IPS-20b (cell line): ENCODE measurements at regions not wholly inside any gene's neighbourhood (a gene's known extent, or its start where the extent isn't known, plus 50 kb on each side); places are given as distances from the start of the nearest gene placed in this dataset.
"Not testable (repeated sequence)": the region's sequence is repeated elsewhere in the genome, so short reads cannot be mapped to it uniquely, and the experiment has no call there.

Source experiments
- H3K27ac ChIP-seq: one replicate; pipeline ENCODE4 v1.5.1; 2013; ENCODE audit warnings: low read length
- H3K27me3 ChIP-seq: 2 replicates; pipeline ENCODE4 v1.6.1; 2013; ENCODE audit warnings: mild to moderate bottlenecking, low read length, inconsistent platforms; ENCODE audit not compliant: insufficient read depth
- H3K36me3 ChIP-seq: 2 replicates; pipeline ENCODE4 v1.6.1; 2013; ENCODE audit warnings: low read depth, mild to moderate bottlenecking, inconsistent platforms, low read length, moderate library complexity; ENCODE audit not compliant: insufficient read depth
- H3K4me1 ChIP-seq: 2 replicates; pipeline ENCODE4 v1.6.1; 2013; ENCODE audit warnings: mild to moderate bottlenecking, control low read depth, inconsistent platforms, low read length, moderate library complexity; ENCODE audit not compliant: insufficient read depth
- H3K4me3 ChIP-seq: 2 replicates; pipeline ENCODE4 v1.5.1; 2013; ENCODE audit warnings: mild to moderate bottlenecking, low read length, inconsistent platforms
- H3K9ac ChIP-seq: 2 replicates; pipeline ENCODE4 v1.6.1; 2013; ENCODE audit warnings: low read depth, mild to moderate bottlenecking, inconsistent platforms, low read length, moderate library complexity
- H3K9me3 ChIP-seq: 2 replicates; pipeline ENCODE4 v1.6.1; 2013; ENCODE audit warnings: mild to moderate bottlenecking, low read depth, low read length, inconsistent platforms; ENCODE audit not compliant: insufficient read depth

DNA sequence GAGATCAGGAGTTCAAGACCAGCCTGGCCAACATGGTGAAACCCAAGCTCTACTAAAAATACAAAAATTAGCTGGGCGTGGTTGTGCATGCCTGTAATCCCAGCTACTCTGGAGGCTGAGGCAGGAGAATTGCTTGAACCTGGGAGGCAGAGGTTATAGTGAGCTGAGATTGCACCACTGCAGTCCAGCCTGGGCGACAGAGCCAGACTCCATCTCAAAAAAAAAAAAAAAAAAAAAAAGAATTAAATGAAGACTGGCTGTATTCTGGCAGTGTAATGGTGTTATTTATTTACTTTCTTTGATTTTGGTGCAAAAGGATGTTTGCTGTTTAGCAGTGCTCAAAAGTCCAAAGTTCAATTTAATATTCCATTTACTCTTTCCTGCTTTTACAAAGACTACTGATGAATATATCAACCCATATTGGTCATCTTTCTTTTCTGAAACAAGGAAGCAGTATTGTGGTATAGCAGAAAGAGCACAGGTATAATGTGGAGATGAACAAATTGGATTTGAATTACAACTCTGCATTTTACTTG is 198.4 kb upstream of the AHR start:
- H3K36me3 ChIP-seq, H3K9me3 ChIP-seq, H3K27me3 ChIP-seq, H3K4me1 ChIP-seq, H3K4me3 ChIP-seq, H3K9ac ChIP-seq, H3K27ac ChIP-seq: not testable (repeated sequence)

DNA sequence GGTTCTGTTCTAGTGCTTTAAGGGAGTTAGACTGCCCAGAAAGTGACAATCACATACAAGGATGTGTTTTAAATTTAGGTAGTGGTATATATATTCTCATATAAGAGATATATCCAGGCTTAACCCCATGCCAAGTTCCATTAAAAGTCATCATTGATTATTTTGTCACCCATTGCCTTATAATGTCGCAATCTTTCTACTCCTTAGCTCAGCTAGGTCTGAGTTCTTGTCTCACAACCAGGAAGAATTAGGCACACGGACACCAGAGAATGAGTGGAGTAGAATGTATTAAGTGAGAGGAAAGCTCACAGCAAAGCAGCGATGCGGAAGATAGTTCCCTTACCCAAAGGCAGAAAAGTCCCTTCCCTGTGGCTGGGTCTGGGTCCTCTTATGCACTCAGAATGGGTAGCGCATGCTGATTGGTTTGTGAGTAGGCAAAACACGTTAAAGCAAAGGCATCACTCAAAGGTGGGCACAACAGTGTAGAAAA is 197.2 kb upstream of the AHR start:
- Histone ChIP-seq H3K9ac (no peak overlapping the region), H3K27ac (no peak overlapping the region), H3K4me1 (peaks cover 5% of the 10 kb centered on the region; the same call in 1 of the 2 replicates), H3K27me3 (no peaks in the 10 kb centered on the region), H3K9me3 (peaks cover 9% of the 10 kb centered on the region; the same call in 1 of the 2 replicates), H3K4me3 (no peak overlapping the region), H3K36me3 (no peaks in the 10 kb centered on the region)

DNA sequence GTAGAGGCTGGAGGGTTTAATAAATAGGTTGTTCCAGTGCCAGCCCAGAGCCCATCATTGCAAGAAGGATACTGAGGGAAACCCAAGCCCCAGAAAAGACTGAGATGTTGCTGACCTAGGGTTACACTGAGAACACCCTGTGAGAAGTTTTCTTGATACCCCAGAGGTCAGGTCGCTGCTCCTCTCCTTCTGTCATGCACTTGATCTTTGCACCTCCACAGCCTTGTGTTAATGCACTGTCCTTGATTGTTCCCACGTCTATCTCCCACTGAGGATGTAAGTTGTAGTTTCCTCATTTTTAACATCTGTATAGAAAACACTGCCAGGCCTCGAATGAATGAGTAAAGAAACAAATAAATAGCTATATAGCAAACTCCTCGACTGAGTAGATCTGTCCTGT is 195.3 kb upstream of the AHR start:
- H3K4me3 ChIP-seq, result no peak overlapping the region
- H3K36me3 ChIP-seq, result no peaks in the 10 kb centered on the region
- no peak overlapping the region for H3K27ac ChIP-seq
- no peaks in the 10 kb centered on the region for H3K27me3 ChIP-seq
- H3K9ac ChIP-seq, result no peak overlapping the region
- H3K9me3 ChIP-seq, result peaks cover 9% of the 10 kb centered on the region; the same call in 1 of the 2 replicates
- peaks cover 5% of the 10 kb centered on the region; the same call in 1 of the 2 replicates for H3K4me1 ChIP-seq

DNA sequence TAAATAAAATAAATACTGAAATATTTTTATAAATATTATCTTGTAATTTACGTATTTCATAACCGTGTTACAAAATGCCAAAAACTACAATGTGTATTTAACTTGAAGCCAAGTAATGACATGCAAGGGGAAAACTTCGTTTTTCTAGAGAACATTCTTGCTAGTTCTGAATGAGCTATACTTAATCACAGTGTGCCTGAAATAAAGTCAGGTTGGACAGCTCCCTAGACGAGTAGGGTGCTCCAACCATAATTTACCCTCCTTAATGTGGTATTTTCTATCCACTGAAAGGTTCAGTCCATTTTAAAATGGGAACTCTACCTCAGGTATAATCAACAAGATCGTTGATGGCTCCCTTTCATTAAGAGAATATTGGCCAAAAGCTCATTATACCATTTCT is 194.5 kb upstream of the AHR start:
- Histone ChIP-seq H3K4me3 (no peak overlapping the region), H3K4me1 (peaks cover 5% of the 10 kb centered on the region; the same call in 1 of the 2 replicates), H3K9me3 (peaks cover 9% of the 10 kb centered on the region; the same call in 1 of the 2 replicates), H3K27me3 (no peaks in the 10 kb centered on the region), H3K36me3 (no peaks in the 10 kb centered on the region), H3K27ac (no peak overlapping the region), H3K9ac (no peak overlapping the region)

DNA sequence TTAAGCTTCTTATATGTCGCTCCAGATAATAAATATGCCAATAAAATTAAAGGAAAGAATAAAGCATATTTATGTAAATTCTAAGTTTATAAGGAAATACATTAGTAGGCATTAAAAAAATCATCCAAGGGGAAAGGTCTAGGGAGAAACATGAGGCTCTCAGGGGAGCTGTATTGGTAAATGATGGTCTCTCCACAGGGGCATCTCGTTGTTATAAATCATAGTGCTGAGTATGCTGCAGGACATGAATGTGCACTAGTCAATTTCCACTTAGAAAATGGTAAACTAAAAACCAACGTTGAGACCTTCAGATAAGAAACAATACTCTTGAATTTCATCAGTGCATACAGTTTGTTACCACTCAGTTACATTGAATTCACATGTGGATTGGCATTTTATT is 194.0 kb upstream of the AHR start:
- H3K27me3 ChIP-seq, result no peaks in the 10 kb centered on the region
- no peak overlapping the region for H3K9ac ChIP-seq
- peaks cover 9% of the 10 kb centered on the region; the same call in 1 of the 2 replicates for H3K9me3 ChIP-seq
- H3K4me3 ChIP-seq, result no peak overlapping the region
- H3K36me3 ChIP-seq, result no peaks in the 10 kb centered on the region
- no peak overlapping the region for H3K27ac ChIP-seq
- H3K4me1 ChIP-seq, result peaks cover 5% of the 10 kb centered on the region; the same call in 1 of the 2 replicates

DNA sequence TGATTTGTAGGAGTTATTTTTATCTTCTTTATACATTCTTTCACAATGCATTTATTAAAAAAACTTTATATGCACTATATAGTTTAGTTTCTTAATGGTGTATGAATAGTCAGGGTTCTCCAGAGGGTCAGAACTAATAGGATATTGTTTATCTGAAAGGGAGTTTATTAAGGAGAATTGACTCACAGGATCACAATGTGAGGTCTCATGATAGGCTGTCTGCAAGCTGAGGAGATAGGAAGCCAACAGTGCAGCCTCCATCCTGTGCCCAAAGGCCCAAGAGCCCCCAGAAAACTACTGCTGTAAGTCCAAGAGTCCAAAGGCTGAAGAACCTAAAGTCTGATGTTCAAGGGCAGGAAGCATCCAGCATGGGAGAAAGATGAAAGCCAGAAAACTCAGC is 192.8 kb upstream of the AHR start:
- H3K36me3 ChIP-seq, result no peaks in the 10 kb centered on the region

DNA sequence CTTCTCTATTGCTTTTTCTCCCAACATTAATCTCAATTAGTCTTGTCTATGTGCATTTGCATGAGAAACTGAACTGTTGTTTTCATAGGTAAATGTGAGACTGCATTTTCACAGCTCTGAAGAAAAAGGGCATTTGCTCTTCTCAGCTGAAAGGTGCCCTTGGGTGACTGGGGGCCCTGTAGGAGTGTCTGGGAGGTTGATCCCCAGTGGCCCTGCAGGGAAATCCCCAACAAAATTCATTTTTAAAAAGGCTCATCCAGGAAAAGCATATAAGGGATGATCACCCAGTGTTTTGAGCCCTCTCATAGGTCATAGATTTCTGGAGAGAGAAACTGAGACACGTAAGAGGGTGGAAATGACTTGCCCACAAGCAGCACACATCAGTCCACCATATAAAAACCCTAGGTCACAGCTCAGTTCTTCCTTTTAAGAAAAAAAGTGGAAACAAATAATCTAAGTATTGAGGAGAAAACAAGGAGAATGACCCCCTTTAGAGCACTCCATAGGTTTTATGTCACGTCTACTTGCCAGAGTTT is 190.3 kb upstream of the AHR start:
- Histone ChIP-seq H3K36me3 (no peaks in the 10 kb centered on the region), H3K27me3 (no peaks in the 10 kb centered on the region), H3K4me1 (no peaks in the 10 kb centered on the region), H3K9ac (no peak overlapping the region), H3K4me3 (no peak overlapping the region), H3K27ac (no peak overlapping the region), H3K9me3 (no peaks in the 10 kb centered on the region)

More for the DNA sequence above, 192.8 kb upstream of the AHR start:
- no peaks in the 10 kb centered on the region for H3K27me3 ChIP-seq
- peaks cover 9% of the 10 kb centered on the region; the same call in 1 of the 2 replicates for H3K9me3 ChIP-seq
- no peak overlapping the region for H3K27ac ChIP-seq
- H3K9ac ChIP-seq, result no peak overlapping the region
- H3K4me1 ChIP-seq, result peaks cover 5% of the 10 kb centered on the region; the same call in 1 of the 2 replicates
- no peak overlapping the region for H3K4me3 ChIP-seq

DNA sequence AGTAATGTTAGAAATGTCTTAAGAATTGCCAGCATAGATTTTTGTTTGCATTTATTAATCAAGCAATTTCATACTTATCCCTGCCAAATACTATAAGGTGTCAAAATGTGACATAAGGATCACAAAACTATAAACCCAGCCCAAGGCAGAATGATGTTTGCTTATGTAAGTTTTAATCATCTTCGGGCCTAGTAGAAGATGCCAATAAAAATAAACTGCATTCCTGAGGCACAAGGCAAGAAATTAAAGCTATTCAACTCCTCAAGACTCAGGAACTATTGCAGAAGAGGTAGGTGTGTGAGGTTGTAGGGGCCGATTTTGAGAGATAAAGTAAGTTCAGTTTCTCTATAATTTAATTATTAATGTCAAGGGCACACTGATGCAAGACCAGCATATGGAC is 189.4 kb upstream of the AHR start:
- no peak overlapping the region for H3K27ac ChIP-seq
- H3K4me1 ChIP-seq, result no peaks in the 10 kb centered on the region
- H3K36me3 ChIP-seq, result no peaks in the 10 kb centered on the region
- no peaks in the 10 kb centered on the region; the same call in 1 of the 2 replicates for H3K9me3 ChIP-seq
- no peak overlapping the region for H3K4me3 ChIP-seq
- H3K9ac ChIP-seq, result no peak overlapping the region
- no peaks in the 10 kb centered on the region for H3K27me3 ChIP-seq

DNA sequence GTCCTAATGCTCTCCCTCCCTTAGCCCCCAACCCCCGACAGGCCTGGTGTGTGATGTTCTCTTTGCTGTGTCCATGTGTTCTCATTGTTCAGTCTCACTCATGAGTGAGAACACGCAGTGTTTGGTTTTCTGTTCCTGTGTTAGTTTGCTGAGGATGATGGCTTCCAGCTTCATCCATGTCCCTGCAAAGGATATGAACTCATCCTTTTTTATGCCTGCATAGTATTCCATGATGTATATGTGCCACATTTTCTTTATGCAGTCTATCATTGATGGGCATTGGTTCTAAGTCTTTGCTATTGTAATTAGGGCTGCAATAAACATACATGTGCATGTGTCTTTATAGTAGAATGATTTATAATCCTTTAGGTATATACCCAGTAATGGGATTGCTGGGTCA is 184.7 kb upstream of the AHR start:
- H3K36me3 ChIP-seq, H3K9ac ChIP-seq, H3K27me3 ChIP-seq, H3K4me3 ChIP-seq, H3K9me3 ChIP-seq, H3K4me1 ChIP-seq, H3K27ac ChIP-seq: not testable (repeated sequence)

DNA sequence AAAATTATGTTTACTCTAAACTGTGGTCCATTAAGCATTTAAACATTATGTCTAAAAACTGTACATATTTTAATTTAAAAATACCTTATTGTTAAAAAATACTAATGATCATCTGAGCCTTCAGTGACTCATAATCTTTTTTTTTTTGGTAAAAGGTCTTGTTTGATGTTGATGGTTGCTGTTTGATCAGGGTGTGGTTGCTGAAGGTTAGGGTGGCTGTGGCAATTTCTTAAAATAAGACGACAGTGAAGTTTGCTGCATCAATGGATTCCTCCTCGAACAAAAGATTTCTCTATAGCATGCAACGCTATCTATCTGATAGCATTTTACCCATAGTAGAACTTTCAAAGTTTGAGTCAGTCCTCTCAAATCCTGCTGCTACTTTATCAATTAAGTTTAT is 180.0 kb upstream of the AHR start:
- no peaks in the 10 kb centered on the region for H3K27me3 ChIP-seq
- no peaks in the 10 kb centered on the region for H3K36me3 ChIP-seq
- no peaks in the 10 kb centered on the region; the same call in 1 of the 2 replicates for H3K9me3 ChIP-seq
- no peak overlapping the region for H3K4me3 ChIP-seq
- H3K27ac ChIP-seq, result no peak overlapping the region
- H3K4me1 ChIP-seq, result peaks cover 7% of the 10 kb centered on the region; the same call in 1 of the 2 replicates
- no peak overlapping the region for H3K9ac ChIP-seq

DNA sequence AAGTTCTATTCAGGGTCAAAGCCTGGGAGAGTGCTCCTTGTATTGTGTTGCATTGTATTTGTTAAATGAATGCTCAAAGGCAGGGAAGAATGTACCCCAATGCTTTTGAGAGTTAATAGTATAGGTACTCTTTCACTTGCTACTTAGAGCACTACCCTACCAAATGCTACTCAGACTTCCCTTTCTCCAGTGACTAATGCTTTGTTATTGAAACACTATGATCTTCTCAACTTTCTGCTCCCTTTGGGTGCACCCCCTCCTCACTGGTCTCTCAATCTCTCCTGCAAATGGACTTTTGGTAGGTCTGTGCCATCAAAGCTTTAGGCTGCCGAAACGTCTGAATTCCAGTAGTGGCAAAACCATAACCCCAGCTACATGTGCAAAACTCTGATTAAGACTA is 177.7 kb upstream of the AHR start:
- H3K4me3 ChIP-seq, result no peak overlapping the region
- no peak overlapping the region for H3K27ac ChIP-seq
- no peaks in the 10 kb centered on the region for H3K36me3 ChIP-seq
- H3K9ac ChIP-seq, result no peak overlapping the region
- H3K9me3 ChIP-seq, result no peaks in the 10 kb centered on the region
- no peaks in the 10 kb centered on the region for H3K27me3 ChIP-seq
- peaks cover 7% of the 10 kb centered on the region; the same call in 1 of the 2 replicates for H3K4me1 ChIP-seq

DNA sequence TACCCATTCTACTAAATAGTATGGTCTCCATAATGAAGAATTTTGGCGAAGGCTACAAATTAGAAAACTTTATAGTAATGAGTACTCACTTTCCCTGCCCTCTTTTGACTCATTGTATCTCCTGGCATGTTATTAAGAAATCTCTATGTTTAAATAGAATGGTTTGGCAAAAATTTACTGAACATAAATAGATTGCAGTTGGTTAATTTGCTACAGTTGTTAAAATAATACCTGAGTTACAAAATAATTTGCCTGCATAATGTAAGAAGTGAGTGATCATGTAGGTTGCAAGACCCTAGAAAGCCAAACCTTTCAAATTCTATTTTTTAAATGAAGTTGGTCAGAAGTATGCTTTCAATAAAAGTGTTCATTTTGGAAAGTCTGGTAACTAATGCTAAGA is 176.8 kb upstream of the AHR start:
- peaks cover 7% of the 10 kb centered on the region; the same call in 1 of the 2 replicates for H3K4me1 ChIP-seq
- no peaks in the 10 kb centered on the region for H3K9me3 ChIP-seq
- H3K36me3 ChIP-seq, result no peaks in the 10 kb centered on the region
- no peak overlapping the region for H3K4me3 ChIP-seq
- H3K27ac ChIP-seq, result no peak overlapping the region
- H3K27me3 ChIP-seq, result no peaks in the 10 kb centered on the region
- H3K9ac ChIP-seq, result no peak overlapping the region
